GM23338 (cell line): ENCODE measurements at regions not wholly inside any gene's neighbourhood (a gene's known extent, or its start where the extent isn't known, plus 50 kb on each side); places are given as distances from the start of the nearest gene placed in this dataset.

Experiments used
- ATAC-seq: fragments of 200-7000 bp; cut with Tn5 transposase; 3 replicates; pipeline ENCODE4 v1.9.1; 2020
- DNase-seq: peaks from one replicate; pipeline ENCODE4 v3.0.0-alpha.2; 2015; ENCODE audit warnings: low spot score
- H2AFZ ChIP-seq: fragments of 200-600 bp; sonication (generic); 2 replicates; pipeline ENCODE4 v1.8.0; 2016; ENCODE audit warnings: antibody characterized with exemption, mild to moderate bottlenecking, moderate library complexity
- H3F3A ChIP-seq: fragments of 200-600 bp; sonication (generic); replicated peaks from 2 replicates; pipeline ENCODE4 v1.8.0; 2017; ENCODE audit warnings: antibody characterized with exemption, mixed run types, low read depth
- H3K27ac ChIP-seq: fragments of 200-600 bp; sonication (generic); 2 replicates; pipeline ENCODE4 v1.6.1; 2016; ENCODE audit warnings: low read depth
- H3K27me3 ChIP-seq: fragments of 200-600 bp; sonication (generic); 2 replicates; pipeline ENCODE4 v1.8.0; 2016; ENCODE audit warnings: mild to moderate bottlenecking, mixed run types, moderate library complexity; ENCODE audit not compliant: insufficient read depth
- H3K36me3 ChIP-seq: fragments of 200-600 bp; sonication (generic); 2 replicates; pipeline ENCODE4 v1.8.0; 2016; ENCODE audit warnings: mild to moderate bottlenecking; ENCODE audit not compliant: insufficient read depth
- H3K4me1 ChIP-seq: fragments of 200-600 bp; sonication (generic); 2 replicates; pipeline ENCODE4 v1.8.0; 2016; ENCODE audit warnings: mild to moderate bottlenecking, moderate library complexity; ENCODE audit not compliant: insufficient read depth
- H3K4me2 ChIP-seq: fragments of 200-600 bp; sonication (generic); 2 replicates; pipeline ENCODE4 v1.7.1; 2017; ENCODE audit warnings: mixed run types
- H3K4me3 ChIP-seq: fragments of 200-600 bp; sonication (generic); 2 replicates; pipeline ENCODE4 v1.6.1; 2016; ENCODE audit warnings: mixed run types
- H3K79me2 ChIP-seq: fragments of 200-600 bp; sonication (generic); replicated peaks from 2 replicates; pipeline ENCODE4 v1.8.0; 2017; ENCODE audit warnings: mild to moderate bottlenecking; ENCODE audit not compliant: insufficient read depth
- H3K9me2 ChIP-seq: fragments of 200-600 bp; sonication (generic); 2 replicates; pipeline ENCODE4 v1.8.0; 2017; ENCODE audit not compliant: insufficient read depth
- H4K20me1 ChIP-seq: fragments of 200-600 bp; sonication (generic); replicated peaks from 2 replicates; pipeline ENCODE4 v1.8.0; 2017; ENCODE audit warnings: mild to moderate bottlenecking; ENCODE audit not compliant: insufficient read depth
- H3K27ac Mint-ChIP-seq: 2 replicates; pipeline ENCODE4 v1.8.0; 2020; ENCODE audit warnings: inconsistent platforms, mild to moderate bottlenecking, moderate library complexity, mixed read lengths
- H3K27me3 Mint-ChIP-seq: 3 replicates; pipeline ENCODE4 v1.8.0; 2022; ENCODE audit warnings: low read depth, mild to moderate bottlenecking, moderate library complexity, mixed read lengths, inconsistent platforms; ENCODE audit not compliant: insufficient read depth, poor library complexity
- H3K36me3 Mint-ChIP-seq: 3 replicates; pipeline ENCODE4 v1.8.0; 2021; ENCODE audit warnings: low read depth, mild to moderate bottlenecking, inconsistent platforms, moderate library complexity, mixed read lengths
- H3K4me1 Mint-ChIP-seq: 3 replicates; pipeline ENCODE4 v1.8.0; 2020; ENCODE audit warnings: mild to moderate bottlenecking, inconsistent platforms, mixed read lengths
- H3K4me3 Mint-ChIP-seq: 3 replicates; pipeline ENCODE4 v1.8.0; 2021; ENCODE audit warnings: moderate library complexity, mild to moderate bottlenecking, inconsistent platforms, mixed read lengths
- H3K9me3 Mint-ChIP-seq: 3 replicates; pipeline ENCODE4 v1.8.0; 2020; ENCODE audit warnings: moderate library complexity, mild to moderate bottlenecking, inconsistent platforms, mixed read lengths
- CREB1 ChIP-seq: fragments of 250-450 bp; sonication (Bioruptor Pico); IDR thresholded peaks from 2 replicates; pipeline ENCODE4 v1.5.0; 2020; ENCODE audit warnings: low read depth, mild to moderate bottlenecking, moderate library complexity
- CTCF ChIP-seq, 2 experiments: fragments of 200-600 bp in 1 of 2; sonication (generic) in 1 of 2; conservative IDR thresholded peaks; 2 replicates each; pipeline versions ENCODE4 v1.5.1 to v1.6.1; 2016 to 2017; ENCODE audit warnings: antibody characterized with exemption in 2 of 2, low read depth in 2 of 2, mild to moderate bottlenecking in 2 of 2, moderate library complexity in 1 of 2
- ETS1 ChIP-seq: IDR thresholded peaks from 2 replicates; pipeline ENCODE4 v1.6.1; 2016; ENCODE audit warnings: antibody characterized with exemption
- EZH2 ChIP-seq: fragments of 200-600 bp; sonication (generic); IDR thresholded peaks from one replicate; pipeline ENCODE4 v1.8.0; 2017; ENCODE audit warnings: antibody characterized with exemption, mild to moderate bottlenecking, low read depth; ENCODE audit not compliant: unreplicated experiment
- EZH2phosphoT487 ChIP-seq: fragments of 200-600 bp; sonication (generic); IDR thresholded peaks from one replicate; pipeline ENCODE4 v1.8.1; 2018; ENCODE audit warnings: antibody characterized with exemption; ENCODE audit not compliant: unreplicated experiment
- JUNB ChIP-seq: IDR thresholded peaks from one replicate; pipeline ENCODE4 v1.6.1; 2016; ENCODE audit warnings: antibody characterized with exemption; ENCODE audit not compliant: unreplicated experiment
- NANOG ChIP-seq: IDR thresholded peaks from 2 replicates; pipeline ENCODE4 v1.6.1; 2016; ENCODE audit warnings: antibody characterized with exemption, borderline replicate concordance
- POLR2AphosphoS5 ChIP-seq: IDR thresholded peaks from 2 replicates; pipeline ENCODE4 v1.6.1; 2016; ENCODE audit warnings: antibody characterized with exemption, low read depth
- REST ChIP-seq: IDR thresholded peaks from one replicate; pipeline ENCODE4 v1.6.1; 2018; ENCODE audit warnings: antibody characterized with exemption; ENCODE audit not compliant: unreplicated experiment
- STAT1 ChIP-seq: IDR thresholded peaks from one replicate; pipeline ENCODE4 v1.6.1; 2016; ENCODE audit warnings: antibody characterized with exemption; ENCODE audit not compliant: unreplicated experiment
- ZNF114 ChIP-seq: fragments of 250-450 bp; sonication (Bioruptor Pico); IDR thresholded peaks from 2 replicates; pipeline ENCODE4 v1.5.0; 2020; ENCODE audit warnings: mild to moderate bottlenecking, moderate library complexity
- ZNF331 ChIP-seq: fragments of 250-450 bp; sonication (Bioruptor Pico); IDR thresholded peaks from 2 replicates; pipeline ENCODE4 v1.5.0; 2020; ENCODE audit warnings: low read depth, mild to moderate bottlenecking, moderate library complexity
- ZNF462 ChIP-seq: fragments of 250-450 bp; sonication (Bioruptor Pico); IDR thresholded peaks from 2 replicates; pipeline ENCODE4 v1.5.0; 2020; ENCODE audit warnings: mild to moderate bottlenecking, moderate library complexity

GRCh38 chr2:236802862-236803261 is 233.2 kb downstream of the ACKR3 start:
- Histone ChIP-seq H3K4me3 (no peak overlapping the region), H3K79me2 (no peaks in the 10 kb centered on the region), H4K20me1 (no peaks in the 10 kb centered on the region), H3K9me2 (peaks cover 11% of the 10 kb centered on the region; the same call in 1 of the 2 replicates), H3K36me3 (no peaks in the 10 kb centered on the region), H3K4me2 (no peak overlapping the region), H3K4me1 (no peaks in the 10 kb centered on the region), H3K27me3 (no peaks in the 10 kb centered on the region), H3F3A (no peaks in the 10 kb centered on the region), H2AFZ (no peak overlapping the region), H3K27ac (no peak overlapping the region)
- no peak for DNase-seq
- Mint-ChIP-seq H3K9me3 (peaks cover 11% of the 10 kb centered on the region; the same call in 2 of the 3 replicates), H3K27ac (no peak overlapping the region), H3K4me3 (no peak overlapping the region), H3K36me3 (no peaks in the 10 kb centered on the region; the same call in 1 of the 3 replicates), H3K27me3 (peaks cover 5% of the 10 kb centered on the region), H3K4me1 (peaks cover 4% of the 10 kb centered on the region; the same call in 2 of the 3 replicates)
- ATAC-seq, result no peak
- TF ChIP-seq NANOG (no peak), JUNB (no peak), ZNF462 (CRISPR knock-in tag) (no peak), CTCF (conservative IDR thresholded peaks at IDR 0.05; ENCODE audit: low read depth in 2 of 2) (no peak), STAT1 (no peak), EZH2phosphoT487 (no peak), POLR2AphosphoS5 (no peak), CREB1 (CRISPR knock-in tag) (no peak), REST (no peak), ZNF114 (CRISPR knock-in tag) (no peak), EZH2 (no peak), ZNF331 (CRISPR knock-in tag) (no peak), ETS1 (no peak)
